PC-9 (cell line): ENCODE measurements at regions not wholly inside any gene's neighbourhood (a gene's known extent, or its start where the extent isn't known, plus 50 kb on each side); places are given as distances from the start of the nearest gene placed in this dataset.
A peak's percentile ranks its signal among the peaks of the same experiment; 100 is the strongest.

Experiments
- BruUV-seq: library from RNA; stranded (reverse); fragments of 400-500 nt; replicated peaks from 2 replicates; lab custom pipeline; 2021; lab: Mats Ljungman, UMichigan
- CTCF ChIA-PET: fragments of 300-600 bp; sonication (Branson Sonifier 250); formaldehyde crosslinking; loops from one replicate; lab custom pipeline; 2022; ENCODE audit warnings: antibody characterized with exemption; lab: Charles Lee
- POLR2A ChIA-PET: fragments of 300-600 bp; sonication (Branson Sonifier 250); formaldehyde crosslinking; loops from one replicate; lab custom pipeline; 2022; ENCODE audit warnings: antibody characterized with exemption; ENCODE audit not compliant: unreplicated experiment; lab: Charles Lee
- DNase-seq, 2 experiments: peaks; one replicate each; pipeline versions ENCODE4 v3.0.0 to v3.0.0-alpha.2; 2015 to 2022; ENCODE audit warnings: mixed read lengths in 1 of 2
- H2AFZ ChIP-seq: fragments of 200-600 bp; sonication (generic); 2 replicates; pipeline ENCODE4 v1.8.1; 2017; ENCODE audit warnings: antibody characterized with exemption
- H3F3A ChIP-seq: fragments of 200-600 bp; sonication (generic); 2 replicates; pipeline ENCODE4 v1.8.1; 2017; ENCODE audit warnings: antibody characterized with exemption, mild to moderate bottlenecking, low read depth; ENCODE audit not compliant: insufficient read depth
- H3K27ac ChIP-seq: fragments of 200-600 bp; sonication (generic); 2 replicates; pipeline ENCODE4 v1.6.1; 2016; ENCODE audit warnings: mixed run types
- H3K27me3 ChIP-seq: fragments of 200-600 bp; sonication (generic); 2 replicates; pipeline ENCODE4 v1.6.1; 2016; ENCODE audit warnings: low read depth, mixed run types; ENCODE audit not compliant: insufficient read depth
- H3K36me3 ChIP-seq: fragments of 200-600 bp; sonication (generic); 2 replicates; pipeline ENCODE4 v1.6.1; 2016; ENCODE audit warnings: low read depth, mixed run types
- H3K4me1 ChIP-seq: fragments of 200-600 bp; sonication (generic); replicated peaks from 2 replicates; pipeline ENCODE4 v1.6.1; 2016; ENCODE audit warnings: mixed run types; ENCODE audit not compliant: insufficient read depth
- H3K4me2 ChIP-seq: fragments of 200-600 bp; sonication (generic); 2 replicates; pipeline ENCODE4 v1.6.1; 2017; ENCODE audit warnings: mixed run types
- H3K4me3 ChIP-seq: fragments of 200-600 bp; sonication (generic); 2 replicates; pipeline ENCODE4 v1.6.1; 2016; ENCODE audit warnings: mixed run types
- H3K79me2 ChIP-seq: fragments of 200-600 bp; sonication (generic); 2 replicates; pipeline ENCODE4 v1.6.1; 2017; ENCODE audit warnings: low read depth, mixed run types
- H3K9me2 ChIP-seq: fragments of 200-600 bp; sonication (generic); 2 replicates; pipeline ENCODE4 v1.8.1; 2017; ENCODE audit warnings: mild to moderate bottlenecking; ENCODE audit not compliant: insufficient read depth
- H3K9me3 ChIP-seq: fragments of 200-600 bp; sonication (generic); 2 replicates; pipeline ENCODE4 v1.8.1; 2016; ENCODE audit warnings: low read depth; ENCODE audit not compliant: insufficient read depth
- H4K20me1 ChIP-seq: fragments of 200-600 bp; sonication (generic); 2 replicates; pipeline ENCODE4 v1.8.1; 2017; ENCODE audit not compliant: insufficient read depth
- CTCF ChIP-seq: fragments of 200-600 bp; sonication (generic); conservative IDR thresholded peaks from 2 replicates; pipeline ENCODE4 v1.6.1; 2017; ENCODE audit warnings: mixed run types, antibody characterized with exemption, mild to moderate bottlenecking, moderate library complexity
- EZH2 ChIP-seq: fragments of 200-600 bp; sonication (generic); IDR thresholded peaks from 2 replicates; pipeline ENCODE4 v1.8.0; 2017; ENCODE audit warnings: antibody characterized with exemption, low read depth
- intact Hi-C: fragments of 100-400 bp; cut with micrococcal nuclease; formaldehyde crosslinking; loops from one replicate; pipeline ENCODE4 v1.10.0; 2022; ENCODE audit not compliant: unreplicated experiment

- no peak overlapping the region for H3K4me2 ChIP-seq
- no peak for DNase-seq
- no peak overlapping the region for H2AFZ ChIP-seq
- no peaks in the 10 kb centered on the region for H3K36me3 ChIP-seq
- ChIA-PET POLR2A (no interaction called here), CTCF (no interaction called here)
- H3K9me3 ChIP-seq, result no peaks in the 10 kb centered on the region
- H3F3A ChIP-seq, result no peaks in the 10 kb centered on the region
- no peak overlapping the region for H3K27ac ChIP-seq
- TF ChIP-seq CTCF (no peak), EZH2 (peak; percentile 95)
- BruUV-seq, result no TSS peak
- no peak overlapping the region for H3K4me3 ChIP-seq
- H3K4me1 ChIP-seq, result no peaks in the 10 kb centered on the region
- intact Hi-C loops, result no loop called here
- H4K20me1 ChIP-seq, result no peaks in the 10 kb centered on the region
- no peaks in the 10 kb centered on the region for H3K9me2 ChIP-seq
- H3K27me3 ChIP-seq, result peaks cover 83% of the 10 kb centered on the region
- H3K79me2 ChIP-seq, result no peaks in the 10 kb centered on the region
Observed at GRCh38 chr7:156397249-156397648, 243.3 kb upstream of the RNF32 start.

- Histone ChIP-seq H3K27ac (no peak overlapping the region), H3K4me2 (no peak overlapping the region), H3K79me2 (no peaks in the 10 kb centered on the region), H3K36me3 (no peaks in the 10 kb centered on the region), H3K4me1 (no peaks in the 10 kb centered on the region), H3K27me3 (peaks cover 86% of the 10 kb centered on the region), H3K9me2 (no peaks in the 10 kb centered on the region), H3K4me3 (no peak overlapping the region), H3K9me3 (no peaks in the 10 kb centered on the region), H3F3A (no peaks in the 10 kb centered on the region), H4K20me1 (no peaks in the 10 kb centered on the region), H2AFZ (no peak overlapping the region)
- TF ChIP-seq EZH2 (no peak), CTCF (no peak)
- POLR2A ChIA-PET, result no interaction called here
- no peak for DNase-seq
- no TSS peak for BruUV-seq
- intact Hi-C loops, result no loop called here
- CTCF ChIA-PET, result no interaction called here
Observed at GRCh38 chr7:156389116-156389692, 251.4 kb upstream of the RNF32 start.

- Histone ChIP-seq H3K9me3 (no peaks in the 10 kb centered on the region), H3K27me3 (peaks cover 98% of the 10 kb centered on the region), H3K27ac (no peak overlapping the region), H3K9me2 (no peaks in the 10 kb centered on the region), H3K36me3 (no peaks in the 10 kb centered on the region), H3K4me2 (no peak overlapping the region), H4K20me1 (no peaks in the 10 kb centered on the region), H3K79me2 (no peaks in the 10 kb centered on the region), H3K4me3 (no peak overlapping the region), H3F3A (no peaks in the 10 kb centered on the region), H2AFZ (no peak overlapping the region), H3K4me1 (no peaks in the 10 kb centered on the region)
- no peak for TF ChIP-seq CTCF
- TF ChIP-seq EZH2, result no peak
- intact Hi-C loops, result no loop called here
- POLR2A ChIA-PET, result no interaction called here
- CTCF ChIA-PET, result no interaction called here
- DNase-seq, result no peak
- no TSS peak for BruUV-seq
Observed at GRCh38 chr7:156386097-156386496, 254.5 kb upstream of the RNF32 start.
